ENCODE measurements at regions not wholly inside any gene's neighbourhood (a gene's known extent, or its start where the extent isn't known, plus 50 kb on each side); places are given as distances from the start of the nearest gene placed in this dataset.

- no peak overlapping the region for H3K4me3 ChIP-seq (replicated peaks; ENCODE audit: low read depth, low read length)
- DNase-seq (ENCODE audit: low read depth), result no peak
- TF ChIP-seq CTCF (IDR thresholded peaks at IDR 0.05; ENCODE audit: low read length, missing control alignments), result no peak
These were observed 329.6 kb downstream of the MBD2 start for GRCh38 chr18:53894675-53895442.

GRCh38 chr18:53887447-53887846 lies 337.0 kb downstream of the MBD2 start:
- DNase-seq (ENCODE audit: low read depth), result peak; percentile 18
- no peak for TF ChIP-seq CTCF (IDR thresholded peaks at IDR 0.05; ENCODE audit: low read length, missing control alignments)
- H3K4me3 ChIP-seq (replicated peaks; ENCODE audit: low read depth, low read length), result no peak overlapping the region

GRCh38 chr18:53886058-53886457 lies 338.4 kb downstream of the MBD2 start:
- no peak overlapping the region for H3K4me3 ChIP-seq (replicated peaks; ENCODE audit: low read depth, low read length)
- DNase-seq (ENCODE audit: low read depth), result no peak
- TF ChIP-seq CTCF (IDR thresholded peaks at IDR 0.05; ENCODE audit: low read length, missing control alignments), result no peak

GRCh38 chr18:53883771-53884170 lies 340.7 kb downstream of the MBD2 start:
- DNase-seq (ENCODE audit: low read depth), result no peak
- TF ChIP-seq CTCF (IDR thresholded peaks at IDR 0.05; ENCODE audit: low read length, missing control alignments), result no peak
- H3K4me3 ChIP-seq (replicated peaks; ENCODE audit: low read depth, low read length), result no peak overlapping the region

- DNase-seq (ENCODE audit: low read depth), result no peak
- no peak overlapping the region for H3K4me3 ChIP-seq (replicated peaks; ENCODE audit: low read depth, low read length)
- TF ChIP-seq CTCF (IDR thresholded peaks at IDR 0.05; ENCODE audit: low read length, missing control alignments), result no peak
These were observed 350.4 kb downstream of the MBD2 start for GRCh38 chr18:53874103-53874502.

GRCh38 chr18:53864770-53865169 lies 359.7 kb downstream of the MBD2 start:
- DNase-seq (ENCODE audit: low read depth), result peak; percentile 11
- peak; percentile 17 for TF ChIP-seq CTCF (IDR thresholded peaks at IDR 0.05; ENCODE audit: low read length, missing control alignments)

GRCh38 chr18:53862921-53863320 lies 361.5 kb downstream of the MBD2 start:
- H3K4me3 ChIP-seq (replicated peaks; ENCODE audit: low read depth, low read length), result no peak overlapping the region
- DNase-seq (ENCODE audit: low read depth), result no peak
- no peak for TF ChIP-seq CTCF (IDR thresholded peaks at IDR 0.05; ENCODE audit: low read length, missing control alignments)

More at GRCh38 chr18:53864770-53865169, 359.7 kb downstream of the MBD2 start:
- H3K4me3 ChIP-seq (replicated peaks; ENCODE audit: low read depth, low read length), result no peak overlapping the region

Measured in fibroblast of pulmonary artery (primary cell).